ENCODE measurements at regions not wholly inside any gene's neighbourhood (a gene's known extent, or its start where the extent isn't known, plus 50 kb on each side); places are given as distances from the start of the nearest gene placed in this dataset.
A peak's percentile ranks its signal among the peaks of the same experiment; 100 is the strongest.

GRCh38 chr3:64824394-64824909 is 136.7 kb upstream of the ADAMTS9 start:
- peak overlapping the region; percentile 32 to 65 for H3K27ac ChIP-seq (ENCODE audit: low read depth in 2 of 2, low read length in 1 of 2)
- H3K79me2 ChIP-seq (ENCODE audit: insufficient read depth), result no peaks in the 10 kb centered on the region
- H3K9me3 ChIP-seq, result no peaks in the 10 kb centered on the region
- no peaks in the 10 kb centered on the region for H4K20me1 ChIP-seq (ENCODE audit: insufficient read depth)
- H3K4me3 ChIP-seq (ENCODE audit: low read depth in 2 of 2, low read length in 1 of 2), result no peak overlapping the region
- H2AFZ ChIP-seq (ENCODE audit: low read depth), result 0 out of 2 replicates have a peak overlapping the region, but pooled peaks have one; percentile 7
- H3K36me3 ChIP-seq (replicated peaks in 1 of 2; ENCODE audit: control insufficient read depth in 1 of 2, insufficient read depth in 2 of 2, low read length in 1 of 2), result no peaks in the 10 kb centered on the region
- H3K4me1 ChIP-seq (ENCODE audit: control insufficient read depth in 1 of 2, insufficient read depth in 2 of 2, low read depth in 1 of 2, low read length in 1 of 2), result no peaks in the 10 kb centered on the region; a peak in 1 of 4 replicates
- ChIA-PET POLR2A (no interaction called here), CTCF (no interaction called here)
- peaks cover 10% of the 10 kb centered on the region for H3F3A ChIP-seq (replicated peaks; ENCODE audit: insufficient read depth)
- peak overlapping the region; percentile 10; the same call in 1 of the 2 replicates for H3K4me2 ChIP-seq
- no peaks in the 10 kb centered on the region for H3K27me3 ChIP-seq (ENCODE audit: insufficient read depth)
- no peak for DNase-seq
- no peaks in the 10 kb centered on the region for H3K9me2 ChIP-seq
- H3K9ac ChIP-seq, result no peak overlapping the region
- 76% methylated on average over 4 of the region's 4 CpGs for WGBS (ENCODE audit: low lambda C conversion rate)
- TF ChIP-seq, protein P1, sequence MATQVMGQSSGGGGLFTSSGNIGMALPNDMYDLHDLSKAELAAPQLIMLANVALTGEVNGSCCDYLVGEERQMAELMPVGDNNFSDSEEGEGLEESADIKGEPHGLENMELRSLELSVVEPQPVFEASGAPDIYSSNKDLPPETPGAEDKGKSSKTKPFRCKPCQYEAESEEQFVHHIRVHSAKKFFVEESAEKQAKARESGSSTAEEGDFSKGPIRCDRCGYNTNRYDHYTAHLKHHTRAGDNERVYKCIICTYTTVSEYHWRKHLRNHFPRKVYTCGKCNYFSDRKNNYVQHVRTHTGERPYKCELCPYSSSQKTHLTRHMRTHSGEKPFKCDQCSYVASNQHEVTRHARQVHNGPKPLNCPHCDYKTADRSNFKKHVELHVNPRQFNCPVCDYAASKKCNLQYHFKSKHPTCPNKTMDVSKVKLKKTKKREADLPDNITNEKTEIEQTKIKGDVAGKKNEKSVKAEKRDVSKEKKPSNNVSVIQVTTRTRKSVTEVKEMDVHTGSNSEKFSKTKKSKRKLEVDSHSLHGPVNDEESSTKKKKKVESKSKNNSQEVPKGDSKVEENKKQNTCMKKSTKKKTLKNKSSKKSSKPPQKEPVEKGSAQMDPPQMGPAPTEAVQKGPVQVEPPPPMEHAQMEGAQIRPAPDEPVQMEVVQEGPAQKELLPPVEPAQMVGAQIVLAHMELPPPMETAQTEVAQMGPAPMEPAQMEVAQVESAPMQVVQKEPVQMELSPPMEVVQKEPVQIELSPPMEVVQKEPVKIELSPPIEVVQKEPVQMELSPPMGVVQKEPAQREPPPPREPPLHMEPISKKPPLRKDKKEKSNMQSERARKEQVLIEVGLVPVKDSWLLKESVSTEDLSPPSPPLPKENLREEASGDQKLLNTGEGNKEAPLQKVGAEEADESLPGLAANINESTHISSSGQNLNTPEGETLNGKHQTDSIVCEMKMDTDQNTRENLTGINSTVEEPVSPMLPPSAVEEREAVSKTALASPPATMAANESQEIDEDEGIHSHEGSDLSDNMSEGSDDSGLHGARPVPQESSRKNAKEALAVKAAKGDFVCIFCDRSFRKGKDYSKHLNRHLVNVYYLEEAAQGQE (IDR thresholded peaks at IDR 0.05; ENCODE audit: low read depth, low read length), result no peak
- no peak for TF ChIP-seq RCOR1 (IDR thresholded peaks at IDR 0.05; ENCODE audit: low read length)
- no peak for TF ChIP-seq RXRA (IDR thresholded peaks at IDR 0.05; ENCODE audit: borderline replicate concordance, low read depth)
- no peak for TF ChIP-seq RAD21 (IDR thresholded peaks at IDR 0.05; ENCODE audit: low read length)
- TF ChIP-seq USF2 (IDR thresholded peaks at IDR 0.05; ENCODE audit: borderline replicate concordance, low read depth, low read length), result no peak
- no peak for TF ChIP-seq RFX5 (IDR thresholded peaks at IDR 0.05; ENCODE audit: low read length)
- TF ChIP-seq CTCF (IDR thresholded peaks at IDR 0.05), result no peak
- no peak for TF ChIP-seq TAF1 (IDR thresholded peaks at IDR 0.05; ENCODE audit: borderline replicate concordance, low read depth, low read length)
- no peak for TF ChIP-seq GATA2 (CRISPR knock-in tag; IDR thresholded peaks at IDR 0.05)
- no peak for TF ChIP-seq MEF2A (IDR thresholded peaks at IDR 0.05; ENCODE audit: borderline replicate concordance, low read depth)
- TF ChIP-seq SMC3 (IDR thresholded peaks at IDR 0.05; ENCODE audit: low read depth, low read length), result no peak
- TF ChIP-seq ELF1 (IDR thresholded peaks at IDR 0.05), result no peak
- TF ChIP-seq CHD2 (IDR thresholded peaks at IDR 0.05; ENCODE audit: low read length, partially characterized antibody), result no peak
- TF ChIP-seq, protein P2, sequence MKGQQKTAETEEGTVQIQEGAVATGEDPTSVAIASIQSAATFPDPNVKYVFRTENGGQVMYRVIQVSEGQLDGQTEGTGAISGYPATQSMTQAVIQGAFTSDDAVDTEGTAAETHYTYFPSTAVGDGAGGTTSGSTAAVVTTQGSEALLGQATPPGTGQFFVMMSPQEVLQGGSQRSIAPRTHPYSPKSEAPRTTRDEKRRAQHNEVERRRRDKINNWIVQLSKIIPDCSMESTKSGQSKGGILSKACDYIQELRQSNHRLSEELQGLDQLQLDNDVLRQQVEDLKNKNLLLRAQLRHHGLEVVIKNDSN (IDR thresholded peaks at IDR 0.05; ENCODE audit: borderline replicate concordance, low read depth), result no peak
- TF ChIP-seq, protein P3, sequence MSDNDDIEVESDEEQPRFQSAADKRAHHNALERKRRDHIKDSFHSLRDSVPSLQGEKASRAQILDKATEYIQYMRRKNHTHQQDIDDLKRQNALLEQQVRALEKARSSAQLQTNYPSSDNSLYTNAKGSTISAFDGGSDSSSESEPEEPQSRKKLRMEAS (IDR thresholded peaks at IDR 0.05; ENCODE audit: low read depth), result no peak
- TF ChIP-seq, protein P4, sequence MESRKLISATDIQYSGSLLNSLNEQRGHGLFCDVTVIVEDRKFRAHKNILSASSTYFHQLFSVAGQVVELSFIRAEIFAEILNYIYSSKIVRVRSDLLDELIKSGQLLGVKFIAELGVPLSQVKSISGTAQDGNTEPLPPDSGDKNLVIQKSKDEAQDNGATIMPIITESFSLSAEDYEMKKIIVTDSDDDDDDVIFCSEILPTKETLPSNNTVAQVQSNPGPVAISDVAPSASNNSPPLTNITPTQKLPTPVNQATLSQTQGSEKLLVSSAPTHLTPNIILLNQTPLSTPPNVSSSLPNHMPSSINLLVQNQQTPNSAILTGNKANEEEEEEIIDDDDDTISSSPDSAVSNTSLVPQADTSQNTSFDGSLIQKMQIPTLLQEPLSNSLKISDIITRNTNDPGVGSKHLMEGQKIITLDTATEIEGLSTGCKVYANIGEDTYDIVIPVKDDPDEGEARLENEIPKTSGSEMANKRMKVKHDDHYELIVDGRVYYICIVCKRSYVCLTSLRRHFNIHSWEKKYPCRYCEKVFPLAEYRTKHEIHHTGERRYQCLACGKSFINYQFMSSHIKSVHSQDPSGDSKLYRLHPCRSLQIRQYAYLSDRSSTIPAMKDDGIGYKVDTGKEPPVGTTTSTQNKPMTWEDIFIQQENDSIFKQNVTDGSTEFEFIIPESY (IDR thresholded peaks at IDR 0.05; ENCODE audit: borderline replicate concordance, low read depth), result no peak
- TF ChIP-seq IRF3 (IDR thresholded peaks at IDR 0.05; ENCODE audit: low read depth, low read length), result no peak
- TF ChIP-seq FOXJ3 (CRISPR knock-in tag; IDR thresholded peaks at IDR 0.05), result no peak
- no peak for TF ChIP-seq MXI1 (IDR thresholded peaks at IDR 0.05; ENCODE audit: low read depth, low read length)
- TF ChIP-seq NRF1 (IDR thresholded peaks at IDR 0.05; ENCODE audit: low read depth, low read length), result no peak
- no peak for TF ChIP-seq FOXM1 (IDR thresholded peaks at IDR 0.05; ENCODE audit: low read depth)
- peak; percentile 46 for TF ChIP-seq TCF12 (IDR thresholded peaks at IDR 0.05)
- no peak for TF ChIP-seq SIN3A (IDR thresholded peaks at IDR 0.05; ENCODE audit: borderline replicate concordance, low read depth, low read length)
